Endothelial cell of umbilical vein (primary cell): ENCODE measurements at regions not wholly inside any gene's neighbourhood (a gene's known extent, or its start where the extent isn't known, plus 50 kb on each side); places are given as distances from the start of the nearest gene placed in this dataset.

Experiments
- BruUV-seq: library from RNA; stranded (reverse); fragments of 400-500 nt; replicated peaks from 2 replicates; lab custom pipeline; 2021; lab: Mats Ljungman, UMichigan
- CTCF ChIA-PET: fragments of 300-600, 350-600 bp; sonication (Branson Sonifier 250); formaldehyde crosslinking; loops from one replicate; lab custom pipeline; 2021; ENCODE audit warnings: antibody characterized with exemption, inconsistent platforms; lab: Charles Lee
- POLR2A ChIA-PET: fragments of 300-600, 350-600 bp; sonication (Branson Sonifier 250); formaldehyde crosslinking; loops from one replicate; lab custom pipeline; 2021; ENCODE audit warnings: antibody characterized with exemption, inconsistent platforms; lab: Charles Lee
- DNase-seq: peaks from one replicate; pipeline ENCODE4 v3.0.0-alpha.2; 2011; ENCODE audit warnings: low read depth, low spot score
- FAIRE-seq: peaks from 2 replicates; lab custom pipeline; 2011; peaks lifted over from hg19 to GRCh38; lab: Jason Lieb, UNC
- H2AFZ ChIP-seq: 2 replicates; pipeline ENCODE4 v1.6.0; 2012; ENCODE audit warnings: low read depth, low read length, control low read depth, inconsistent platforms
- H3K27ac ChIP-seq: 2 replicates; pipeline ENCODE4 v1.5.1; 2011; ENCODE audit warnings: low read depth, mild to moderate bottlenecking, control low read depth, low read length, moderate library complexity; ENCODE audit not compliant: insufficient read depth
- H3K27me3 ChIP-seq, 2 experiments: 2 replicates each; pipeline versions ENCODE4 v1.6.0 to v1.6.1; 2011; ENCODE audit warnings: low read length in 2 of 2, mixed read lengths in 1 of 2; ENCODE audit not compliant: control insufficient read depth in 2 of 2, insufficient read depth in 2 of 2
- H3K36me3 ChIP-seq, 2 experiments: 2 replicates in 1 of 2; 3 replicates in 1 of 2; pipeline ENCODE4 v1.5.1; 2011; ENCODE audit warnings: low read length in 2 of 2, mild to moderate bottlenecking in 1 of 2, moderate library complexity in 1 of 2; ENCODE audit not compliant: control insufficient read depth in 2 of 2, insufficient read depth in 2 of 2; ENCODE audit errors: extremely low read depth in 1 of 2
- H3K4me1 ChIP-seq: 3 replicates; pipeline ENCODE4 v1.5.1; 2011; ENCODE audit warnings: mild to moderate bottlenecking, low read length; ENCODE audit not compliant: control insufficient read depth, insufficient read depth; ENCODE audit errors: extremely low read depth
- H3K4me2 ChIP-seq: 2 replicates; pipeline ENCODE4 v1.6.1; 2011; ENCODE audit warnings: low read length, control low read depth, mixed read lengths; ENCODE audit not compliant: insufficient read depth
- H3K4me3 ChIP-seq, 3 experiments: fragments of 200-600 bp in 1 of 3; sonication (generic), shearing (Covaris generic) in 1 of 3; replicated peaks in 1 of 3; 2 replicates each; pipeline ENCODE4 v1.5.1; 2011 to 2016; ENCODE audit warnings: control low read depth in 3 of 3, low read length in 3 of 3, mild to moderate bottlenecking in 2 of 3, inconsistent platforms in 1 of 3, low read depth in 1 of 3, moderate library complexity in 1 of 3; ENCODE audit not compliant: insufficient read depth in 1 of 3
- H3K79me2 ChIP-seq: 2 replicates; pipeline ENCODE4 v1.6.0; 2012; ENCODE audit warnings: low read length, inconsistent platforms; ENCODE audit not compliant: control insufficient read depth, insufficient read depth
- H3K9ac ChIP-seq: replicated peaks from 2 replicates; pipeline ENCODE3; 2011; ENCODE audit warnings: low read length, control low read depth; ENCODE audit not compliant: insufficient read depth; ENCODE audit errors: extremely low read depth
- H3K9me1 ChIP-seq: replicated peaks from 3 replicates; pipeline ENCODE4 v1.6.0; 2011; ENCODE audit warnings: mild to moderate bottlenecking, low read length; ENCODE audit not compliant: control insufficient read depth, insufficient read depth; ENCODE audit errors: extremely low read depth
- H3K9me3 ChIP-seq: replicated peaks from 2 replicates; pipeline ENCODE4 v1.5.1; 2012; ENCODE audit warnings: low read length, inconsistent platforms; ENCODE audit not compliant: control insufficient read depth, insufficient read depth
- H4K20me1 ChIP-seq: replicated peaks from 2 replicates; pipeline ENCODE3; 2011; ENCODE audit warnings: mild to moderate bottlenecking, low read length; ENCODE audit not compliant: control insufficient read depth, insufficient read depth; ENCODE audit errors: extremely low read depth
- FOS ChIP-seq: IDR thresholded peaks from 2 replicates; pipeline ENCODE4 v1.6.1; 2011; ENCODE audit warnings: mild to moderate bottlenecking, low read length, moderate library complexity, borderline replicate concordance; ENCODE audit not compliant: insufficient read depth
- GATA2 ChIP-seq: IDR thresholded peaks from 2 replicates; pipeline ENCODE4 v1.7.0; 2011; ENCODE audit warnings: low read depth, mild to moderate bottlenecking, moderate library complexity, mixed read lengths, low read length; ENCODE audit not compliant: insufficient read length, insufficient read depth
- MYC ChIP-seq: IDR thresholded peaks from one replicate; pipeline ENCODE4 v1.6.1; 2011; ENCODE audit warnings: mild to moderate bottlenecking, low read depth, low read length
- POLR2A ChIP-seq: IDR thresholded peaks from 2 replicates; pipeline ENCODE4 v1.6.1; 2012; ENCODE audit warnings: low read depth, mild to moderate bottlenecking, control low read depth, low read length
- POLR2AphosphoS5 ChIP-seq: IDR thresholded peaks from 2 replicates; pipeline ENCODE4 v1.6.1; 2012; ENCODE audit warnings: low read depth, mild to moderate bottlenecking, control low read depth, low read length, moderate library complexity; ENCODE audit not compliant: insufficient read depth
- dilution Hi-C: fragments of 300-500 bp; cut with MboI; formaldehyde crosslinking; loops from one replicate; pipeline ENCODE4 v1.15.0; 2019; ENCODE audit warnings: low sequenced_read_pairs; ENCODE audit not compliant: extremely low pct_ligation_motif_present
- intact Hi-C: fragments of 100-400 bp; cut with micrococcal nuclease; formaldehyde crosslinking; loops from one replicate; pipeline ENCODE4 v1.10.0; 2022
- TF ChIP-seq, protein P1 (sequence below): IDR thresholded peaks from 2 replicates; pipeline ENCODE4 v1.6.1; 2011; ENCODE audit not compliant: insufficient read depth, insufficient read length

DNA sequence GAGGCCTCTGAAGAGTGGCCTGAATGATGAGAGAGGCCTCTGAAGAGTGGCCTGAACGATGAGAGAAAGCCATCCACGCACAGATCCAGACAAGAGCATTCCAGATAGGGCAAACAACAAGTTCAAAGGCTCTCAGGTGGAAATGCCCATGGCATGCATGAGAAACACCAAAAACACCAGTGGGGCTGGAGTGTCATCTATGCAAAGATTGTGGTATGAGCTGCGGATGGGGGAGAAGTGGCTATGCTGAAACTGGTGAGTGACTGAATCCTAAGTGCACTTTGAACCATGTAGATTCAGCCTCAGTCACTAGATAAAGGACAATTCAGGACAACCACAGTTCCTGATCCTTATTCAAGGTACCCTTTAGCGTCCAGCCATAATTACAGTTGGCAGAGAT is 79.4 kb upstream of the GZMB start:
- CTCF ChIA-PET = interaction anchor here (0.7 kb wide), 1 partner anchor 10 kb away, joined by 3 read pairs; no protein-coding TSS in a partner anchor
- no peak overlapping the region for H3K4me3 ChIP-seq
- no peaks in the 10 kb centered on the region for H4K20me1 ChIP-seq
- H3K27me3 ChIP-seq = peaks cover 0 to 3% of the 10 kb centered on the region in 2 experiments
- FAIRE-seq (no peak), DNase-seq (no peak)
- no peak overlapping the region for H3K4me2 ChIP-seq
- intact Hi-C loops = loop anchor here (5.0 kb wide), 1 partner anchor 689 kb away; no protein-coding TSS in a partner anchor
- dilution Hi-C loops = no loop called here
- no peaks in the 10 kb centered on the region for H3K4me1 ChIP-seq
- no peaks in the 10 kb centered on the region for H3K9me3 ChIP-seq
- no peak overlapping the region for H3K27ac ChIP-seq
- H3K9ac ChIP-seq = no peak overlapping the region
- H3K9me1 ChIP-seq = no peaks in the 10 kb centered on the region
- no TSS peak for BruUV-seq
- no peaks in the 10 kb centered on the region for H3K79me2 ChIP-seq
- POLR2A ChIA-PET = no interaction called here
- H3K36me3 ChIP-seq = no peaks in the 10 kb centered on the region
- TF ChIP-seq FOS (no peak), MYC (no peak), GATA2 (no peak), POLR2A (no peak), POLR2AphosphoS5 (no peak)
- TF ChIP-seq, protein P1, sequence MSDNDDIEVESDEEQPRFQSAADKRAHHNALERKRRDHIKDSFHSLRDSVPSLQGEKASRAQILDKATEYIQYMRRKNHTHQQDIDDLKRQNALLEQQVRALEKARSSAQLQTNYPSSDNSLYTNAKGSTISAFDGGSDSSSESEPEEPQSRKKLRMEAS = no peak
- no peak overlapping the region for H2AFZ ChIP-seq

DNA sequence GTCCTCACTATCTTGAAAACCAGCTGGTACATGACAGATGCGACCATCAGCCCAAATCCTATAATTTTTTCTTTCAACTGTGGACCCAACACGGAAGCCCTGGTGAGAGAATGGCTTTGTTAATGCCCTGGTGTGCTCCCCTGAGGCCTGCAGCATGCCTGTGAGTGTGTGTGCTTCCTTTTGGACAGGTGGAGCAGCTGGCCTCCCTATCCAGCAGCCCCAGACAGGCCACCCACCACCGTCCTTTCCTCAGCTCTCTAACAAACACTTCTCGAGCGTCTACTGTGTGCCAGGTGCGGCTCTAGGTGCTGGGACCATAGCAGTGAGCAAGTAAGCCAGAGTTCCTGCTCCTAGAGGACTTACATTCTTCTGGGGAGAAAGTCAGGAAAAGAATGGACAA is 78.9 kb upstream of the GZMB start:
- peaks cover 0 to 3% of the 10 kb centered on the region in 2 experiments for H3K27me3 ChIP-seq
- H3K4me1 ChIP-seq = no peaks in the 10 kb centered on the region
- dilution Hi-C loops = no loop called here
- H3K4me2 ChIP-seq = no peak overlapping the region
- no TSS peak for BruUV-seq
- CTCF ChIA-PET = interaction anchor here (0.7 kb wide), 1 partner anchor 9 kb away, joined by 3 read pairs; no protein-coding TSS in a partner anchor
- no peaks in the 10 kb centered on the region for H3K79me2 ChIP-seq
- no peak overlapping the region for H3K9ac ChIP-seq
- no peak overlapping the region for H3K27ac ChIP-seq
- FAIRE-seq = no peak
- H3K36me3 ChIP-seq = no peaks in the 10 kb centered on the region
- H4K20me1 ChIP-seq = no peaks in the 10 kb centered on the region
- no peaks in the 10 kb centered on the region for H3K9me1 ChIP-seq
- no peak overlapping the region for H3K4me3 ChIP-seq
- intact Hi-C loops = loop anchor here (5.0 kb wide), 1 partner anchor 689 kb away; no protein-coding TSS in a partner anchor
- POLR2A ChIA-PET = no interaction called here
- no peaks in the 10 kb centered on the region for H3K9me3 ChIP-seq
- no peak for DNase-seq
- TF ChIP-seq, protein P1 = no peak
- TF ChIP-seq GATA2 = no peak
- H2AFZ ChIP-seq = no peak overlapping the region
